Hypothalamus (tissue), 51 donors: ENCODE measurements at regions not wholly inside any gene's neighbourhood (a gene's known extent, or its start where the extent isn't known, plus 50 kb on each side); places are given as distances from the start of the nearest gene placed in this dataset.

ENCODE experiments used
- DNase-seq, 51 donors: peaks; one replicate each; lab custom pipeline; 2025; lab: John Stamatoyannopoulos, UW

DNA sequence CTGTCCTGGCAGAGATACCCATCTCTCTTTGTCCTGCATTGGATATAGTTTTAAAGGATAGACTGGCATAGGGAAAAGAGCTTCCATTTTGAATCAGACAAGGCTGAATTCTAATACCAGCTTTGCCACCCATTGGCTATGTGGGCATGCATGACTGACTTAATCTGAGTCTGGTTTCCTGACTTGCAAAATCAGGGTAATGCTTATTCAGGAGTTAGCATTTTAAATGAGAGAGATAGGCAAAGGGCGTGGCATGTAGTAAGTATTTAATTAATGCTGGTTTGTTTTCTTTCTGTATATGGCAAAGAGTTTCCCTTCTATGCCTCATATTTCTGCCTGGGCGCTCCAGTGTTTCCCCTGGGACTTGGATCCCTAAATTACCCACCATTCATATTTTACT, 492.9 kb downstream of the IGSF11 start:
- no peak for DNase-seq

DNA sequence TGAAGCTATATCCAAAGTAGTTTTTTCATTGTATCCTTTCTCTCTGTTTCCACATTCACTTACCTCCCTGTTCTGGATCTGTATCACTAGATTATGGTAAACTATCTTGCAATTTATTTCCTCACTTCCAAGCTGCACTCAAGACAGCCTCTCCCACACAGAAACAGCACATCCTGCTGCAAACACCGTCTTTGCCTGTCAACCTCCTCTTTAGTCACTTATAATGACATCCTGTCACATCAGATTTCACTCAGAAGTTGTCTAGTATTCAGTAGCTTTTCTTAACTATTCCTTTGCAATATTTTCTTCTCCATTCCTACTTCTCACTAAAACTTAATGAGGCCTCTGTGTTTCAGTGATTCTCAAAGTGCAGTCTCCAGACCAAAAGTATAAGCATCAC, 490.8 kb downstream of the IGSF11 start:
- no peak for DNase-seq

DNA sequence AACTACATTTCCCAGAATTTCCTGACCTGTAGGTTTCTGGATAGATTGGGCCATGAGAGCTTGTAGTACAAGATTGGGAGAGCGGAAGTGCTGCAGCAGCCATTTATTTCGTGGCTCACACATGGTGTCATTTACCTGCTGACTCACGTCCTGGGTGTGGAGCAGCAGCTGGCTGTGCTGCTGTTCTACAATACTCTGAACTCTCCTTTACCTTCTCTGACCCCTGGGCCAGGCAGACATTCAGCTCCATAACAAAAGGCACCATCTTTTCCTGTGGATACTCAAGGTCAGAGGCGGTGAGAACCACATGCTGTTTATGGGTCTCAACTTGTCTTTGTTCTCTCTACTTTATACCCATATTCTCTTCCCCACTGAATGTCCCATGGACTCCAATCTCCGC, 490.2 kb downstream of the IGSF11 start:
- DNase-seq, result no peak

DNA sequence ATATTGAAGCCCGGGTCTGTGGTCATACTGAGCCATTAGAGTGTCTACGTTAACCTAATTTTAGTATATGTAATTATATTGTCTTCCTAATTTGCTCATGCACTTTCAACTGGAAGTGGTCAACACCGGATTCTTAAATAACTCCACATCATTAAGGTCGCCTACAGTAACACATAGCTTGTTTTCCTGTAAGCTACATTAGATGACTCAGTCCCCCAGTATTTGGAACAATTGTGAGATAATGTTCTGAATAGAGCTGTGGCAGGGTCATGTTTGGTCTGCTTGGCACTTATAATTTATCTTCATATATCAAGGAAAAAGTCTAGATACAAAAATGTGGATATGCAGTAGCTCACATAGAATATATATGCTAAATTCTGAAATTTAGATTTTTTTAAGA, 486.2 kb downstream of the IGSF11 start:
- DNase-seq, result no peak

DNA sequence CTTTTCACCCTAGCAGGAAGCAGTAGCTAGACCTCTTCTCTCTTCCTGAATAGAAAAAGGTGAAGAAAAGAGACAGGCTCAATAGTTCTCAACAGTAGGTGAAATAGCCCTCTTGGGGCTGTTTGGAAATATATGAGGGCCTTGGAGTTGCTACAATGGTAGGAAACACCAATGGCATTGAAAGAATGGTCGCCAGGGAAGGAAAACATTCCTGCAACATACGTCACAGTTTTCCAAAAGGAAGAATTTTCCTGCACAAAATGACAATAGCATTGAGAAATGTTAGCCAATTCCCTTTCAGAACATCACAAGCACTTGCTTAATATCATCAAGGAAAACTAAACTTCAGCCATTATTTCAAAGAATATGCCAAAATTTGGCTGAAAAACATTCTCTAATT, 484.5 kb downstream of the IGSF11 start:
- DNase-seq, result no peak

DNA sequence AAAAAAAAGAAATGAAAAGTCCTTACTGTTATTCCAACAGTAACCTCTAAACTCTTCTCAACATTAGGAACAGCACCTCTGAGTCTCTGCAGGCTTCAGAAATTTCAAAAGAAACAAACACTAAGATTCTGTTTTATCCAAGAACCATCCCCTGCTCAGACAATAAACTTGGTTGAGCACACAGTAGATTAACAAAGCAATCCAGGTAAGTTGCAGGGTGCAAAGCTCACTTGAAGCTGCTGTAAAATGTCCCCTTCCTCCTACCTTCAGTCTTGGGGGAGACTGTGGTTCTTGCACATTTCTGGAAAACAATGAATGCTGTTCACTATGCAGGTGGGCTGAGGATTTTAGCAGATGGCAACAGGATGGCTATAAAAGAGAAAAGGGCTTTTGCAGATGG, 484.1 kb downstream of the IGSF11 start:
- DNase-seq, result no peak

DNA sequence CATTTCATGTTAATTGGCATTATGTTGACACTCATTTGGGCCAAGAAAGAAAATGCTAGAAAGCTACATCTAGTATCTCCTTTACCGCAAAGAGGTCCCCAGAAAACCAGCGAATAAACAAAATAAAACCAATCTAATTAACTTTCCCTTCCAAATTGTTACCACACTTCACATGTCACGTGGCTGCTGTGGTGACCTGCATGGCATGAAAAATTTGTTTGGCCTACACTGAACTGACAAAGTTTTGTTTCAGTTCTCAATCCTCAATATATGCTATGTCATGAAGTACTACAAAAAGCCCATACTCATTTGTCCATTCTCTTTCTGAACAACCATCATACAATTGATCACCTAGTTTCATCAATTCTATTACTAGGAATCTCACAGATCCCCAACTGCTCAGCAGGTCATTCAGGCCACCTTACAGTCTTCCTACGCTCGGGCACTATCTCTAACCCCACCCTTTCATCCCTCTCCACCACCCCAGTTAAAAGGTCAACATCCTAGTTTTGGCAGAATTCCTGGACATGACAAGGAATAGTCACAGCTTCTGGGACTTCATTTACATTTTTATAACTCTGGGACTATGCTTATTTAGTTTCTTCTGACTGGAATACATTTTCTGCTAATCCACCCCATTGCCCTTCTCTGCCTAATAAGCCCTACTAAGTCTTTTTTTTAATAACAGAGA, 480.4 kb downstream of the IGSF11 start:
- no peak for DNase-seq

DNA sequence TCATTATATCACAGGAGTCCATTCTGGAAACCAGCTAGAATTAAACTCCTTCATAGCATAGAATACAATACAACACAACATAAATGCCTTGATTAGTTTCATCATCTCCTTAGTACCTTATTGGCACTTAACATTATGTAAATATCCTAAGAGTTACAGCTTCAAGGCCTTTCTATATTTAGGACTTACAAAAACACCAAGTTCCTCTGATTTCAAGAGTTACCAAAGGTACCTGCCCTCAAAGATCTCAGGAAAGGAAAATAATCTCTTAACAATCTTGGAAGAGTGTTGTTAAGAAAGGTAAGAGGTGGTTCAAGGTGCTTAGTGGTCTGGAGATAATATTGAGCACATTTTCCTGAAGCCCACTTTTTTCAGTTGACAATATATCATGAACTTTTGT, 477.7 kb downstream of the IGSF11 start:
- DNase-seq, result no peak

DNA sequence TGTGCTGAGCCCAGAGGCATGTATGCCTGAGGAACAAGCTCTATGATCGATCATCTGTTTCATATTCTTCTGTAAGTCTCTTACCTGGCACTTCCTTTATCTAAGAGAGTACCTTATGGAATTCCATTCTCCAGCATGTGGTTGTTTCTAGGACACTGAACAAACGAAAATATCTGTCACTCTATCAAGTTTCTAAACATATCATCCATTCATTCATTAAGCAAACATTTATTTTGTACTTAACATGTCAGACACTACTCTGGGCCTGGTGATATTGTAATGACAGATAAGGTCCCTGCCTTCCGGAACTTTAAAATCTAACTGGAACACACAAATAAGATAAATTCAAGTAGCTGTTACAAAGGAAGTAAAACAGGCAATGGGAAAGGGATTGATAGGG, 477.1 kb downstream of the IGSF11 start:
- DNase-seq, result no peak

DNA sequence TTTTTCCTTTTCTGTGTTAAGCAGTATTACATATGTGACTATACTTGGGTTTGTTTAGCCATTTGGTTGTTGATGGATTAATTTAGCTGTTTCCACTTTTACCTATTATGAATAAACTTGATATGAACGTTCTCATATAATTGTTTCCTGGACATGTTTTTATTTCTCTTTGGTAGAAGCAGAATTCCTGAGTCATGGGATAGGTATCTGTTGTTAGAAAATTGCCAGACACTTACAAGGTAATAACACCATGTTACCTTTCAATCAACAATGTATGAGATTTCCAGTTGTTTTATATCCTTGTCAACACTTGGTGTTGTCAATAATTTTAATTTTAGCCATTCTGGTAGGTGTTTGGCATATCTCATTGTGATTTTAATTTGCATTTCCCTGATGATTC, 475.4 kb downstream of the IGSF11 start:
- no peak for DNase-seq

DNA sequence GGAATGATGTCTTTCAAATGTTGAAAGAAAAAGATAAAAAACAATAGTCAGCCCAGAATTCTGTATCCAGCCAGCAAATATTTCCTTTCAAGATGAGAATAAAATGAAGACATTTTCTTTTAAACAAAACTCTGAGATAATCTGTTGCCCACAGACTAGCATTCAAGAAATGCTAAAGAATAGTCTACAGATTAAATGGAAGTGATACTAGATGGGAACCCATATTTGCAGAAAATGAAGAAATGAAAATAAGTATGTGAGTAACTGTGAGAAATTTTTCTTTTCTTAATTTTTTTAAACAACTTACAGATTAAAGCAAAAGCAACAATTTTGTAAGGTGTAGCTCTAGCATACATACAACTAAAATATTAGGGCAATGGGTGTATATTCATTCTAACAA, 469.8 kb downstream of the IGSF11 start:
- no peak for DNase-seq

DNA sequence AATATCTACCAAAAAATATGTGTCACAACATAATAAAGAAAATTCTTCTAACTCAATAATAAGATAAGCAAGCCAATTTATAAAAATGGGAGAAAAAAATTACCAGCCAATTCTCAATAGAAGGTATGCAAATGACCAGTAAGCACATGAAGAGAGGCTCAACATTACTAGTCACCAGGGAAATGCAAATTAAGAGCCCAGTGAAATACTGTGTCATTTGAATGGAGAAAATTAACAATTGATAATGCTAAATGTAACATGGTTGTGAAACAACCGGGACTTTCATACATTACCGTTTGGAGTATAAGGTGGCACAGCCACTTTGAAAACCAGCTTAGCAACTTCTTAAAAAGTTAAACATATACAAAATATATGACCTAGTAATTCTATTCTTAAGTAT, 460.7 kb downstream of the IGSF11 start:
- DNase-seq, result no peak

DNA sequence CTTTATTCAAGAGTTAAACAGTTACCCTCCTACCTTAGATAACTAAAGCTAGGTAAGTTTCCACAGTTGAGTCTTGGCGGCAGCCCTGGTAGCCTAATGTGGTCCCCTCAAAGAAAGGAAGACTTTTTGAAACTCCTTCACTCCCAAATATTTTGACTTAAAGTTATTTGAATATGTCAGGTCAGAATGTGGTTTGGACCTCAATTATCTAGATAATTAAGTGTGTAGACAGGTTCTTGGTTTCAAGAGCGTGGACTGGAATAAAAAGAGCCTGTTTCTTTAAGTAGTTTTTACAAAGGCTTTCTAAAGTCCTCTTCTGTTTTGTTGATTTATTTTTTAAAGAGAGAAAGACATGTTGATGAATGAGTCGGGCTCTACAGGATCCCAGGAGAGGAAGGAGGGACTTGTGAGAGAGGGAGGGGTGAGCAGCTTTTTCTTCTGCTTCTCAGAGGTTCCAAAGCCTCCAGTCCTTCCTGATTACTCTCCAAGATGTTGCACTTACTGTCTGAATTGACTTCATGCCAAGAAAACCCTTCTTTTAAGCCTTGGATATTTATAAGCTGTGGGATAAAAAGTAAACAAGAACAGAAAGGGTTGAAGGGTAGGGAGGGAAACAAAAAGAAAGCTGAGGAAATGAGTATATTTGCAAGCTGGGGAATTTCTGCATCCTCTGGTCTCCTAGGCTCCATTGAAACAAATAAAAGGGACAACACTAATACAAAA, 457.4 kb downstream of the IGSF11 start:
- no peak for DNase-seq

DNA sequence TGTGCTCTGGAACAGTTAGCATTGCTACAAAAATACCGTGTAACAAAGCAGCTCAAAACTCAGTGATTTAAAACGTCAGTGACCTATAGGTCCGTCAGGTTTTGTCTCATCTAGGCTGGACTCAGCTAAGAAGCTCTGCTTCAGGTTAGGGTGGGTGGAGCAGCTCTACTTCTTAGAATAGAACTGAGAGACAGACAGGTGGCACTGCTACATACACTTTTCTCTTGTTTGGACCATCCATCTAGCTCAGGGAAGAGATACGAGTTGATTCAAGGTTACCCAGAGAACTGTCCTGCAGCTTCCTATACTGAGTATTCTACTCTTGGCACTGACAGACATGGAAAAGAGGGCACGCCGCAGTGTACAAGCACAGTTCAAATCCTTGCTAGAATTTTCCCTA, 456.1 kb downstream of the IGSF11 start:
- no peak for DNase-seq

DNA sequence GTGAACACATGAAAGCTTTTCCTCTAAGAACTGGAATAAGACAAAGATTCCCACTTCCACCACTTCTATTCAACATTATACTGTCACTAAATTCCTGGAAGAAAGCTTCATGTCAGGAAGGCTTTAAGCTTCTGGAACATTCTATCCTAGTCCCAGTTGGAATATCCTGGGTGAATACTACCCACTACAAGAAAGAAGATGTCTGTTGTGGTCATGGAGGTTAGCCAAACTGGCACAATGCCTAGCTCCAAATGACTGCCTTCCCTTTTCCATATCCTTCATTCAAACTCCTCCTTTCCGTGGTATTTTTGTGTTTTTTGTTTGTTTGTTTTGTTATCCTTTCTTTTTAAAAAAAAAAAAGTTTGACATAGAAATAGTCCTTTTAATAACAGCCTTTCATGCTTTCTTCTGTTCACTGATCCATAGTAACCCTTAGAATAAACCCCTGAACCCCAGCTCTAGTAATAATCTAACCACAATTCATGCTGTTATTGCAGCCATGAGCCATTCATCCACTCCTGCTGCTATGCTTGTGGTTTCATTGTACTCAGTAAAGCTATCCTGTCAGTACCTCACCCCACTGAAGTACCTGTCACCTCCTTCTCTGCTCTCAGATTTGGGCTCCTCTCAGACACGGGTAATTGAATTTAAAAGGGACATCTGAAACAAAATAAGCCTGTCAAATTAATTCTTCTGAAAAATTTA, 447.5 kb downstream of the IGSF11 start:
- DNase-seq, result peak in 1 of 51 donors; percentile 0

DNA sequence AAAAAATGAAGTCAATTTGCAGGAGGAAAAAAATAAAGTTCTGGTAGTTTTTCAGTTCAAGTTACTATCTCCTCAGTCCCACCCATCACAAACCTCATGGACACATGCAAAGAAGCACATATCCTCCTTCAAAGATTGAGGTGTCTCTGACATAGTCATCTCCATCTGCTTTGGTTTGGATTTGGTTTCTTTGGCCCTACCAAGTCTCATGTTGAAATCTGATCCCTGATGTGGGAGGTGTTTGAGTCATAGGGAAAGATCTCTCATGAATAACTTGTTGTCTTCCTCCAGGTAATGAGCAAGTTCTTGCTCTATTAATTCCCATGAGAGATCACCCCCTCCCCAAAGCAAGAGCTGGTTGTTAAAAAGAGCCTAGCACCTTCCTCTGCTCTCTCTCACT, 446.8 kb downstream of the IGSF11 start:
- DNase-seq, result no peak

DNA sequence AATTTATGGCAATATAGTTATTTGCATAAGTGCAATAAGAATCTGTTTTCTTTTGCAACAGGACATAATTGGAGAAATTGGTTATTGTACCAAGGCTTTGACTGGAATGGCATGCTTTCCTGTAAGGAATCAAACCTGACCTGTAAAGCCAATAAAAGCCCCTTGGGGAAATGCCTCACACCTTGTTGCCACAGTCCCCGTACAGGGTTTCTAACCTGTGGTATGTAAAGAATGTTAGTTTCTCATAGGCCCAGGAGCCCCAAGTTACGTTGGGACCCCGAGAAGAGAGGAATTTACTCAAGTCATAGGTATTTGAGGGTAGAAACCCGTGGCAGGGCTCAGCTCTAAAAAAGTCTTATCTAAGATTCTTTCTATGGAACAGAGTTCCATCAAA, 441.4 kb downstream of the IGSF11 start:
- no peak for DNase-seq

DNA sequence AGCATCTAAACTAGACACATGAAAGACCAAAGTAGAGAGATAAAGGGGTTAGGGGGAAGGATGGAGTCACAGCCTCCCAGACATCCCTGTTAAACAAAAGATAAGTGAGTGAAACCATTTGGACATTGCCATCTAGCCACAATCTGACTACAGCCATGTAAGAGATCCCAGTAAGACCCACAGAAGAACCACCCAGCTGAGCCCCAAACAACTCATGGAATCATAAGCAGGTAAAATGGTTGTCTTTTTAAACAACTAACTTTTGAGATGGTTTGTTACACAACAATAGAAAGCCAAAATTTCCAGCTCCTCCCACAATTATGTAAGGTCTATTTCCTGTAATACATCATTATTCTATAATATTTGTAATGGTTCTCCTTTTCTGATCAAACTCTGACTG, 437.5 kb downstream of the IGSF11 start:
- DNase-seq, result no peak

DNA sequence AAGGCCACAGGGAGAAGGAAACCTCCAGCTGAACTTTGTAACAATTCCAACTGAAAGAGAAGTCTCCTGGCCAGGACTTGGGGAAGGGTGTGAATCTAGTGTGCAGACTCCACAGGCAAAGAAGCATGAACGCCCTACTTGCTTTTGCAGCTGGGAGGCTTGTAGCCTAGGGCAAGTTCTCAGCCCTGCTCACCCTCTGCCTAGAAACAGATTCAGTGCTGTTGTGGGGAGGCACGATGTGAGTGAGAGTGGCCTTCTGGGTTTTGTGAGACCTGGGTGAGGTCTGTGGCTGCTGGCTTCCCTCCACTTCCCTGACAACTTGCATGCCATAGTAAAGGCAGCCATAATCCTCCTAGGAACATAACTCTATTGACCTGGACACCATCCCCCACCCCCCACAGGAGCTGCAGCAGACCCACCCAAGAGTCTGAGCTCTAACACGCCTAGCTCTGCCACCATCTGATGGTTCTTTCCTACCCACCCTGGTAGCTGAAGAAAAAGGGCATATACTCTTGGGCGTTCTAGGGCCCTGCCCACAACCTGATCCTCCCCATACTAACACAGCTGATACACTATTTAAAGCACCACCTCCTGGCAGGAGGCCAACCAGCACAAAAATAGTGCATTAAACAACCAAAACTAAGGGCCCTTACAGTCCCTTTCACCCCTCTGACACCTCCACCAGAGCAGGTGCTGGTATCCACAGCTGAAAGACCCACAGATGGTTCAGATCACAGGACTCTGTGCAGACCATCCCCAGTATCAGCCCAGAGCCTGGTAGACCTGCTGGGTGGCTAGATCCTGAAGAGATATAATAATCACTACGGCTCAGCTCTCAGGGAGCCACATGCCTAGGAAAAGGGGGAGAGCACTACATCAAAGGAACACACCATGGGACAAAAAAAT, 426.5 kb downstream of the IGSF11 start:
- no peak for DNase-seq

DNA sequence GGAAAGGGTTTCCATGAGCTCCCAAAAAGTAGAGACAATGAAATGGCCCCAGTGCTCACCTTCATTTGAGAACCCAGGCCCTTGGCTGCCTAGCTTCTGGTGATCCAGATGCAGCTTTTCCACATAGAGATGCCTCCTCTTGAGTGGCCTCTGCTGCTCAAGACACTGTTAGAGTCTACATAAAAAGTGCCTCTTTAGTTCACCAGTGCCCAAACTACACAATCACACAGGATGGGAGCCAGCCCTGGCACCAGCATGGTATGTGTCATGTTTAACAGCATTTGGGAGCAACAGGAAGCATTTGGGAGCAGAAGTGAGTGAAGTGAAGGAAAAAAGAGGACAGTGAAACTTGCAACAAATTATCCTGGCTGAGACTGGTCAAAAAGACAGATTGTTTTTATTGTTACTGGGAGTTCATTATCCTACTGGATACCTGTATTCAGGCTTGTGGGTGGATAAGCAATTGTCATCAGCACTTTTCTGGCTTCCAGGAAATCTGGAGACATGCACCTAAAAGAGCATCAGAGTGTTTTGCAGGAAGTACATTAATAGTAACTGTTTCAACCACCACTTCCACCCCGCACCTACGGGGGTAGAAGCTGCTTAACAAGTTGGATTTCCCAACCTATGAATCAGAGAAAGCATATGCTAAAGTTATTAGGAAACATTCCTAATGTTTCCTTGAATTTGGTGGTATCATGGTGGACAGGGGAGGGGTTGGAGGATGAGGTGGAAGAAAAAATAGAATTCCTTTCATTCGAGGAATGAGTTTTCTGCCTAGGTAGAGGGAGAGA, 416.2 kb downstream of the IGSF11 start:
- DNase-seq, result no peak
